HG02588 (cell line): ENCODE measurements at regions not wholly inside any gene's neighbourhood (a gene's known extent, or its start where the extent isn't known, plus 50 kb on each side); places are given as distances from the start of the nearest gene placed in this dataset.
"Not testable (repeated sequence)": the region's sequence is repeated elsewhere in the genome, so short reads cannot be mapped to it uniquely, and the experiment has no call there.

Source experiments
- ATAC-seq: cut with Tn5 transposase; IDR thresholded peaks from one replicate; pipeline ENCODE4 v1.9.1; 2021; ENCODE audit warnings: mild to moderate bottlenecking, moderate library complexity; ENCODE audit not compliant: unreplicated experiment

DNA sequence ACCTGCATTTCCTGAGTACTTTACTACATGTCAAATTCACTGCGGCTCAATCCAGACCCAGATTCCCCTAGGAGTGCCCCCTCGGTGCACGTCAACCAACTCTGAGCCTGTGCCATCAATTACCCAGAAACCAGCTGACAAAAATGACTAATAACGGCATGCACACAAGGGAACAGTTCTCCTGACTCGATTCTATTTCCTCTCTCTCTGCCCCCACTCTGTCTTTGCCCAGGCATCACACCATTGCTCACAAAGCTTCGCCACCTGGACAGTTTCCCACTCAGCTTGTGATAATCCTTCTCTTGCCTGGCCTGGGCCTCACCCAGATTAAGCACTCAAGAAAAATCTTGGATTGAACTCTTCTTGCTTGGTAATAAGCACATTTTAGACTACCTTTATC lies 115.3 kb upstream of the NDUFV2 start:
- ATAC-seq, result no peak

- ATAC-seq, result peak; percentile 80
These were observed 114.1 kb upstream of the NDUFV2 start for GRCh38 chr18:8988260-8988871.

DNA sequence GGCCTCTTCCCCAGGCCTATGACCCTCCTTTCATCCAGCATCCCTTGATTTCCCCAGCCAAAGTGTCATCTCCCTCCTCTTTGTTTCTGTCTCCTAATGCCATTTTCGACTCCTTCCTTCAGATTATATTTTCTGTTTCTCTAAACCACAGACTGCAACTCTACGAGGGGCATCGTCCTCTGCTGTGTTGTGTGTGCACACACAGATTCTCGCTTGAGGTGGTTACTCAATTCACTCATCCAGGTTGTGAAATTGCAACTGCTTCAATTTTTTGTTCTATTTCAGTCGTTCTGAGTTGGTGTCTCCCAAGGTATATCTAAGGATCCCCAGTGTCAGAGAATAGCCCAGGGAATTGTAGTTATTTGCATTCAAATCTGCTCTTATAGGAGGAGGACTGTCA lies 113.5 kb upstream of the NDUFV2 start:
- ATAC-seq, result no peak

DNA sequence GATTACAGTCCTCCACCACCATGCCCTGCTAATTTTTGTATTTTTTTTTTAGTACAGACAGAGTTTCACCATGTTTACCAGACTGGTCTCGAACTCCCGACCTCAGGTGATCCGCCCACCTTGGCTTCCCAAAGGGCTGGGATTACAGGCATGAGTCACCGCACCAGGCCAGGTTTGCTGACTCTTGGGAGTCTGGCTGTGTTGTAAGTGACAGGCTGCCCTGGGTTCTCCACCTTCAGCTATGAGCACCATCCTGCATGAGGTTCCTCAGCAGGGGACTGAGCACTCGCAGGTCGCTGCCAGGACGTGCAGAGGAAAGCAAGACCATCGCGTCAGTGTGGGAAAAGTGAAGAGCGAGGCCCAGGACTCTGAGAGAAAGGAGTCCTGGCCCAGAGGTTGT lies 112.6 kb upstream of the NDUFV2 start:
- ATAC-seq, result no peak

DNA sequence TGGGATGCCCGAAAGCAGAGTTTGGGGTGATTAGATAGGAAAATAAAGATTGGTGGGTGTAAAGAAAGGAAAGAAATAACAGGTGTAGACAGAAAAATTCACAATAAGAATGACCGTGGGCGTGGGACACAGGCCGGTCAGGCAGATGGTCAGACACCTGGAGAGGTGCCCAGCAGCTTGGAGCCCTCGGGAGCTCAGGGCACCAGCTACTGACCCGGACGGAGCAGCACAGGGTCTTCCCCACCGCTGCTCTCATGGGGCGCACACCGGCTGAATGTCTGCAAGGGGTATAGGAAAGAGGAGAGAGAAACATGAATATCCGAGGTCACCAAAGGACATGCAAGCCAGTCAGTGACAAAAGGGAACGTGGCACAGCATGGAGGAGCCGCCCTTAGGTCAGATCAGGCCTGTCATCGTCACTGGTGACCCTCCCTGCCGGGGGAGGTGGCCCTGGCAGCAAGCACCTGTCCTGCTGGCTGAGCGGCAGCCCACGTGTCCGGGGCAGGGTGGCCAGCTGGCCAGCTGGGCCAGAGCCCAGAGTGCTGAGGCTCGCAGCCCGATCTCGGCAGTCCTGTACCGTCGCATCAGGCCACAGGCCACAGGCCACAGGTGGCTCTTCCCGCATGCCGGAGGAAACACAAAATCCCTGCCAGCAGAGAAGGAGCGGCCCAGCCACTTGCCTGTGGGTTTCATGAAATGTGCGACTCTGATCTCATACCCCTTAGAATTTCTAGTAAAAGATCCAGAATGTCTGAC lies 112.0 kb upstream of the NDUFV2 start:
- no peak for ATAC-seq

DNA sequence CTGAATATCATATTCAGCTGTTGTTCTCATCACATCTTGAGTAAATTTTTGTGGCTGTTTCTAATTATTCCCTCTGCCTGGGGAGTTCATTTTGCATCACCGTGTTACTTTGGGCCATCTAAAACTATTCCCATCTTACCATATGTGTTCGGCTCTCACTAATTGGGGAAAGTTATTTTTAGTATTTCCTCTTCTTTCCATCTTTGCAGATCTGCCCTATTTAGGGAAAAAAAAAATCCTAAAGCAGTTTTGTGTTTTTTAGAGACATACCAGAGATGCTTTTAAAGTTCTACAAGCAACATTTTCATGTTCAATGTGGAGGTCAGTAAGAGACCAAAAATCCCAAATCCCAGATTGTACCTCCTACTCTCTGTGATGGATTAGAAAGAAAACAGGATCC lies 111.3 kb upstream of the NDUFV2 start:
- no peak for ATAC-seq

- not testable (repeated sequence) for ATAC-seq
These were observed 110.0 kb upstream of the NDUFV2 start for GRCh38 chr18:8992500-8992899.

GRCh38 chr18:8994603-8995002 lies 107.9 kb upstream of the NDUFV2 start:
- ATAC-seq, result no peak

DNA sequence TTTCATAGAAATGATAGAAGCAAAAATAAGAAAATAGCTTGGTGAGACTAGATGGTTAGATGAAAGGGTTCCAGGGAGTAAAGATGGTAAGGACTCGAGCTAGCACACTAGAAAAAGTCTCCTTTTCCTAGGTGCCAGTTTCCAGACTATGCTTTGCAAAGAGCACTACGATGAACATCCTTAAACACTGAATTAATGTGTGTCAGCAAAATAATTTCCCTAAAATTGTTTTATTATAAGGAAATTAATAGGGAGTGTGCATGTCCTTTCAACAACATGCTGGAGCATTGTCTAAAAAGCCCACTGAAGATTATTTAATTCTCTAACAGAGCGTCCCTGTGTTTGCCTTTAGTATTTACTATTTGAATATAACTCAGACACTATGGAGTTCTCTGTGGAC lies 107.4 kb upstream of the NDUFV2 start:
- ATAC-seq, result no peak

DNA sequence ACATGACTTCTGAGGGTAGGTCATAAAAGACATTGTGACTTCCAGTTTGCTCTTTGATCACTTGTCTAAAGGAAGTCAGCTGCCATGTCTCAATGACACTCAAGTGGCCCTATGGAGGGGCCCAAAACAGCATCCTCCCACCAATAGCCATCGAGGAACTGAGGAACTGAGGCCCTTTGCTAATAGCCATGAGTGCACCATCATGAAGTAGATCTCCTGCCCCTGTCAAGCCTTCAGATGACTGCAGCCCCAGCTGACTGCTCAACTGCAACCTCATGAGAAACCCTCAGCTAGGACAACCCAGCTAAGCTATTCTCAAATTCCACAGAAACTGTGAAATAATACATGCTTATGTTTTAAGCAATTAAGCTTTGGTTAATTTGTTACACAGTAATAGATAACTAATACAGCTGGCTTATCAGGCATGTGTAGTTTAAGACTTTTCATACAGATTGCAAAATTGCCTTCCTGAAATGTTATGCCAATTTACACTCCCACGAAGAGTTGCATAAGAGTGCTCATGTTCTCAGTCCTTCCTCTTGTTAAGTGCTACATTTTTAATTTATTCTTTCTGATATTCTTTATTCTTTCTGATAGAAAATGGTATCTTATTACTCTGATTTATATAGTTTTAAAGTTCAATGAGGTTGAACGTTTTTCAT lies 105.6 kb upstream of the NDUFV2 start:
- no peak for ATAC-seq

DNA sequence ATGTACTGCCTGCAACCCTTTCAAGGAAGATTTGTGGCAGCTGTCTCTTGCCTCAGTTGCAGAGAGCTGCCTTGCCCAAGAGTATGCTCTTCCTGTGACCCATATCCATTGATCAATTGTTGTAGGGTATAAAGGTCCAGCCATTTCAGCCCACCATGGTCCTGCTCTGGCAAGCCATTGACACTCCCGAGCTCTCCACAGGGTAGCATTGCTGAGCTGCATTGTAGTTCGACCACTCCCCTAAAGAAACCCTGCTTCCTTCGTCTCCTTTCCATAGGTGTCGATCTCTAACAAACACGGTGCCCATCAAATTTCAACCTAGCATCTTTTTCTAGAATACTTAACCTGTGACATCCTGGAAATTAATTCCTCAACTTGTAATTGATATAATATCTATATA lies 104.9 kb upstream of the NDUFV2 start:
- ATAC-seq, result no peak

- no peak for ATAC-seq
These were observed 103.8 kb upstream of the NDUFV2 start for GRCh38 chr18:8998481-8999217.

DNA sequence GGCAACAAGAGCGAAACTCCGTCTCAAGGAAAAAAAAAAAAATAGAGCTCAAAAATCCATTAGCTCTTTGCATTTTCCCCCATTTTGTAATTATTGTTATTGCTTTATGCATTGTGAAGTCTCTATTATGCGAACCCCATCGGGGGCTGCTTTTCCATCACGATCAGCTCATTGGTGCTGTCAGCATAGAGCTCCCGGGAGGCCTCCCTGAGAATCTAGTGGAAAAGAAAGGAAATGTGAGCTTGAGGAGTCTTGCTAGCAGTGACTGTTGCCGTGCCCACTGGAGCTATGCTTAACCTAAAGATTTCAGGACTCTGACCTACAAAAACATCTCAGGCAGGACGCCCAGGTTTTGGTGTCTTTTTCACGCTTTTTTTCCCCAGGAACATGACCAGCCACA lies 102.6 kb upstream of the NDUFV2 start:
- ATAC-seq, result no peak

- no peak for ATAC-seq
These were observed 101.8 kb upstream of the NDUFV2 start for GRCh38 chr18:9000733-9001132.

DNA sequence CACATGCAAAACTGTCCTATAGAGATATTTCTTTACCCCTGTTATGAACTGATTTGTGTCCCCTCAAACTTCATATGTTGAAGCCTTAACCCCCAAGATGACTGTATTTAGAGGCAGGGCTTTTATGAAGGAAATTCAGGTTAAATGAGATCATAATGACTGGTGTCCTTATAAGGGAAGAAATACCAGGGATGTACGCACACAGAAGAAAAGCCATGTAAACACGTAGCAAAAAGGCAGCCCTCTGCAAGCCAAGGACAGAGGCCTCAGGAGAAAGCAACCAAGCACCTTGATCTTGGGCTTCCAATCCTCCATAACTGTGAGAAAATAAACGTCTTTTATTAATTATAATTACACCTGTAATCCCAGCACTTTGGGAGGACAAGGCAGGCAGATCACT lies 101.3 kb upstream of the NDUFV2 start:
- ATAC-seq, result no peak

DNA sequence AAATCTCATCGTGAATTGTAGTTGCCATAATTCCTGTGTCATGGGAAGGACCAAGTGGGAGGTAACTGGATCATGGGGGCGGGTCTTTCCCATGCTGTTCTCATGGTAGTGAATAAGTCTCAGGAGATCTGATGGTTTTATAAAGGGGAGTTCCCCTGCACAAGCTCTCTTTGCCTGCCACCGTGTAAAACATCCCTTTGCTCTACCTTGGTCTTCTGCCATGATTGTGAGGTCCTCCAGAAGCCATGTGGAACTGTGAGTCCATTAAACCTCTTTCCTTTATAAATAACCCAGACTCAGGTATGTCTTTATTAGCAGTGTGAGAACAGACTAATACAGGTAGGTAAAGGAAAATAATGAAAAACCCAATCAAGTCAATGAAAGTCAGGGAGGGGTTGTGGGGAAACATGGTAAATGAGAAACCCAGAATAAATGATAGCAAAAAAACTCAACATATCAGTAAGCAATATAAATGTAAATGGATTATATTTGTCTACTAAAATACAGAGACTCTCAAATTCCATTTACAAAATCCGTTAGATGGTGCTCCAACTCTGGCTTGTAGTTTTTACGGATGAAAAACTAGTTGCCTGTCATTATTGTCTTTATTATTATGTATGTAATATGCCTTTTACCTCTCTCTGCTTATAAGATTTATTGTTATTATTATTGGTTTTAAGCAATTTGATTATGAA lies 98.9 kb upstream of the NDUFV2 start:
- ATAC-seq, result no peak

DNA sequence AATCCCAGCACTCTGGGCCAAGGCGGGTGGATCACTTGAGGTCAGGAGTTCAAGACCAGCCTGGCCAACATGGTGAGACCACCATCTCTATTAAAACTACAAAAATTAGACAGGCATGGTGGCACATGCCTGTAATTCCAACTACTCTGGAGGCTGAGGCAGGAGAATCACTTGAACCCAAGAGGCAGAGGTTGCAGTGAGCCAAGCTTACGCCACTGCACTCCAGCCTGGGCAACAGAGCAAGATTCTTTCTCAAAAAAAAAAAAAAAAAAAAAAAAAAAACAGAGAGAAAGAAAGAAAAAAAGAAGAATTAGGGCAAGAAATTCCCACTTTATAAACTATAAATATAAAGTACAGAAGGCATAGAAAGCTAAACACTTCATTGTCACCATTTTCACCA lies 98.2 kb upstream of the NDUFV2 start:
- not testable (repeated sequence) for ATAC-seq

GRCh38 chr18:9007700-9008099 lies 94.8 kb upstream of the NDUFV2 start:
- not testable (repeated sequence) for ATAC-seq

DNA sequence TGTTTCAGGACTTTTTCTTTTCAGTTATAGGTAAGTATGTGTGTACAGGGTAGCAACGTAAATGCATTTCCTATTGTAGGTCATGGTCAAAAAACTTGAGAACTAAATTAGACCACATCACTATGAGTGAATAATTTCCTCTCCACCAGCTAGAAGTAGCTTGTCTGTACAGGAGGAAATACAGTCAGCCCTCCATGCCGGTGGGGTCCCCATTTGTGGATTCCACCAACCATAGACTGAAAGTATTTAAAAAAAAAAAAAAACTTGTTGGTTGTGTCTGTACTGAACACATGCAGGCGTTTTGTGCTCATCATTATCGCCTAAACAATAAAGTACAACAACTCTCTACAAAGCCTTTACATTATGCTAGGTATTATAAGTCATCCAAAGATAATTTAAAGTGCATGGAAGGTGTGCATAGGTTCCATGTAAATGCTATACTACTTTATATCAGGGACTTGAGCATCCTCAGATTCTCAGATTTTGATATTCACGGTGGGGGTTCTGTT lies 94.2 kb upstream of the NDUFV2 start:
- ATAC-seq, result no peak

GRCh38 chr18:9008709-9009635 lies 93.5 kb upstream of the NDUFV2 start:
- ATAC-seq, result no peak
